ENCODE measurements at regions not wholly inside any gene's neighbourhood (a gene's known extent, or its start where the extent isn't known, plus 50 kb on each side); places are given as distances from the start of the nearest gene placed in this dataset.

DNA sequence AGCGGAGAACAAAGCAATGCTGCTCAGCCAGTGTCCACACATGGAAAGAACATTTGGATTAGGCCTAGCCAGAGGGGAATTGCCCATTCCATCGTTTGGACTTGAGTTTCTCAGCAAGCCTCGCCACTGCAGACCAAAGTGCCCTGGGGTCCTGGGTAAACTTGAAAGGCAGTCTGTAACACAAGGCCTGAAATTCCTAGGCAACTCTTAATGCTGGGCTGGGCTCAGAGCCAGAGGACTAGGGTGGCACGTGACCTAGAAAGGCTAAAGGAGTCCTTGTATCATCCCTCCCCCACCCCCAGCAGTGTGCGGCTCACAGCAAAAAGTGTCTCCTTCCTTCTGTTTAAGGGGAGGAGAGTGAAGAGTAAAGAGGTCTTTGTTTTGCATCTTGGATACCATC lies 210.4 kb upstream of the ARX start:
- DNase-seq (ENCODE audit: low read depth in 1 of 2, low spot score in 1 of 2) = no peak

DNA sequence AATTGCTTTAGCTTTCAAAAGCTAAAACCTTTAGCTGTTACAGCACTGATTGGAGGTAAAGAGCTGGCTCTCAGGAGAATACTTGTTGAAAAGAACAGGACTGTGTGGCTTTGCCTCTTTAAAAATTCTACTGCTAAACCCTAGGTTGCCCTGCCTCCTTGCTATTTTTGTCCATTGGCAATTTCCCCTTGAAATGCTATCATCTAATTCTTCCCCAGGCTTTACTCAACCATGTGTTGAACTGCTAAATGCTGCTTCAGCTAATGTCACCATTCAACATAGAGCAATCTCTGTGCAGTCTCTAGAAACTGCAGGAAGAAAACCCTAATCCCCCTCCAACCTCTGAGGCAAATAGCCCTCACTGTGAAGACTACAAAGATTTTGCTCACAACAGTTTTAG lies 203.7 kb upstream of the ARX start:
- no peak for DNase-seq (ENCODE audit: low read depth in 1 of 2, low spot score in 1 of 2)

DNA sequence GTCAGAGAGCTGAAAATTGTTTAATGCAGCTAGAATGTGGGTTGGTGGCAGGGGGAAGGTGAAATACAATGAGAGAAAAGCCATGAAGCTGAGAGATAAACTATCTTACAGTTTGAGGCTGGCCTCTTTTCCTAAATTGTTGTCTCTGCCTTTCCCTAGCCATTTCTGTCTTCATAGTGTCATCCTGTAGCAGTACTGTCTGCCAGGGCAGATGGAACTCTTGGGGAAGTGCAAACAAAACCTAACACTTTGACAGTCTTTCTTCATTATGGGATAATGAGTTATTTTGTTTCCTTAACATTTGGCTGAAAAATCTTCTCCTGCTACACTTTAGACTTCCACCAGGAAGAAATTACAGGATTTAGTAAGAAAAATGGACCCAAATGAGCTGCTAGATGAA lies 197.8 kb upstream of the ARX start:
- DNase-seq (ENCODE audit: low read depth in 1 of 2, low spot score in 1 of 2) = no peak

DNA sequence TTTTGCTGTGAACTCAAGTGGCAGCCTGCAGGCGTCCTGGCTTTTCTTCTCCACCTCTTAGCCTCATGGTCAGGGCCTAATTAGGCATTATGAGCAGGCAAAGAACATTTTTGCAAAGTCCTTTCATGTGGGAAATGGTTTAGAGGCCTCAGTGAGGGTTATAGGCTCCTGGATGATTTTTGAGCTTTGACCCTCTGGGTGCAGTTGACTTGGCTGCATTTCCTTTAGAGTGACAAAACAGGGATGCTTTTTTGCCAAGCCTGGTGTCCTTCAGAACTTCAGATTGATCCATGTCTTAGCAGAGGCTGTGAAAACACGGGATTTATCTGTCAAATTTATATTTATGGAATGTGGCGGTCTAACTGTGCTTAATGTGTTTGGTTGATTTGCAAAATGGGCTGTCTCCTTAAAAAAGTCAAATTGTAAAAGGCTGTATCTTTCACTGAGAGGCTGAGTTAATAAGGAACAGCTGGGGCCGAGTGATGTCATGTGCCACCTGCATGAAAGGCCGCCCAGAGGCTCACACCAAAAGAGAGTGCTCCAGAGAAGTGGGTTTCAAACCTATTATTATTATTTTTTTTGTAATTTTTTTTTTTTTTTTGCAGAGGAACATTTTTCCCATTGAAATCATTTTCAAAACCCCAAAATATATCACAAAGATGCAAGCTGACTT lies 192.2 kb upstream of the ARX start:
- no peak for DNase-seq (ENCODE audit: low read depth in 1 of 2, low spot score in 1 of 2)

DNA sequence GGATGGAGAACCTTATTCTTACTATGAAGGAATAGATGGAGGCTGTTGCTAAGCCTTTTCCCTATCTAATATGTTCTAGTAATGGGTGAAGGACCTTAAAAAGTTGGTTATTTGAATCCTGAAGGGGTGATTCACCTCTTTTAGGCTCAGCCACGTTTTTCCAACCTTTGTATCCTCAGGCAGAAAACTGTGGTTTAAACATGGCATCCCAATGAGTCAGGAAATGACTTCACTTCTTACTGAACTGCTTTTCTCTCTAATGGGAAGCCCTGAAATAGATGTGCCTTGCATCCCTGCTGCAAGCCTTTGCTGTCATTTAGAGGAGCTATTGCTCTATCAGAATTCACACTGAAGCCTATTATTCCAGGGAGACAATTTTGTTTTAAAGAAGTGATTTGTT lies 191.0 kb upstream of the ARX start:
- DNase-seq (ENCODE audit: low read depth in 1 of 2, low spot score in 1 of 2) = no peak

DNA sequence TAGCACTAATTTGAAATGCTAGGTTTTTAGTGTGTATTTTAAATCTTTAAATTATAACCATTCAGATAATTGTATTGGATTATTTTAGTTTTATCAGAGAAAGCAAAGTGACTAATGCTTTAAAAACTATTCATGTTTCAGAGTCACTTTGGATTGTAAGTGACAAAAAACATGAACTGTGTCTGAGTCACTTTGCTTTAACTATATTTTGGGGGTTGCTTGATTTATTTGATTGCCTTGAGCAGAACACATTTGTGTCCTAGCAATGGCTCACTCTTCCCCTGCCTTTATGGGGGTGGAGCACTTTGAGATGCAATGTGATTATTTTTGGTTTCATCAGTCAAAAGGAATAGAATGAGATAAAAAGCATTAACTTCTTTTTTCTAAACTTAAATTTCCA lies 188.4 kb upstream of the ARX start:
- no peak for DNase-seq (ENCODE audit: low read depth in 1 of 2, low spot score in 1 of 2)

DNA sequence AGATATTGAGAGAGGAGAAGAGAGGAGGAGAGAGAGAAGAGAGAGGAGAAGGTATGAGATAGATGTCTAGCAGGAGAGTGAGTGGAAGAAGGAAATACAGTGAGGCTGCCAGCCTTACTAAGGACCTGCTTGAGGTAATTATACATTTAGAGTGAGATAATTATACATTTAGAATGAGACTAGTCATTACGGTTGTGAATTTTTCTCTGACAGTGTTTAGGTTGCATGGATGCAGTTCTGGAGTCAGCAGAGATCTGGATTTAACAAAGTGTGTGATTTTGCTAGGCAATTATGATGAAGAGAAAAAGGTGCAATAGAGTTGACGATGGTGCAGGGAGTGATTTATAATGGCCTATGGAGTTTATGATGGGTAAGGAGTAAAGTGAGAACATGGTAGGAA lies 187.1 kb upstream of the ARX start:
- no peak for DNase-seq (ENCODE audit: low read depth in 1 of 2, low spot score in 1 of 2)

DNA sequence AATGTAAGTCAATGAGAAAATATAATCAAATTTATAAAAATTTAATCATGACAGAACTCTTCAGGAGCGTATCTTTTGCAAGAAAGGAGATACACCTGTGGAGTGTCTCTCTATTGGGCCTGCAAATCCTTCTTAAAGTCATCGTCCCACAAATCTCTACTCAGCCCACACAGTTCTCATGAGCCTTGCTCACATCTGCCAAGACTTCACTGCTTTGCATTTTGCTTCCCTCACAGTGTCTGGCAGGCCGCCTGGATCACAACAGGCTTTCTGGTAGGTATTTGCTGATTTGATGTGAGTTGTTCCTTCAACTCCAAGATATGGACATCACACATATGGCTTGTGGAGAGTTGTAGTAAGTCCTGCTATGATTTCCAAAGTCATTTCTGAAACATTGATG lies 183.1 kb upstream of the ARX start:
- no peak for DNase-seq (ENCODE audit: low read depth in 1 of 2, low spot score in 1 of 2)

DNA sequence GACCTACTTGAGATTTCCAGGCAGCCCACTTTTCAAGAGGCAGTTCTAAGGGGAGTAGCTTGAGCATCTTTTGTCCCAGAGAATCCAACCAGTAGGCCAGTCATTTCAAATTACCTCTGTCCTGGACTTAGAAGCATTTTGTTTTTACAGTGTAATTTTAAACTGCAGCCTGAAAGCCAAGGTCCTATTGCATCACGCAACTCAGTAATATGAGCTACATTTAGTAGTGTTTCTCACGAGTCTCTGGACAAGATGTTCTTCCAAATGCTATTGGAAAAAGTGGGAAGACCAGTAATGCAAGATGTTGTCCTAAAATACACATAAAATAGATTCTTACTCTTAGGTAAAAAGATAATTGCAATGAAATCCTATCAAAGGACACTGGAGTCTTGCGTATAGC lies 182.5 kb upstream of the ARX start:
- no peak for DNase-seq (ENCODE audit: low read depth in 1 of 2, low spot score in 1 of 2)

DNA sequence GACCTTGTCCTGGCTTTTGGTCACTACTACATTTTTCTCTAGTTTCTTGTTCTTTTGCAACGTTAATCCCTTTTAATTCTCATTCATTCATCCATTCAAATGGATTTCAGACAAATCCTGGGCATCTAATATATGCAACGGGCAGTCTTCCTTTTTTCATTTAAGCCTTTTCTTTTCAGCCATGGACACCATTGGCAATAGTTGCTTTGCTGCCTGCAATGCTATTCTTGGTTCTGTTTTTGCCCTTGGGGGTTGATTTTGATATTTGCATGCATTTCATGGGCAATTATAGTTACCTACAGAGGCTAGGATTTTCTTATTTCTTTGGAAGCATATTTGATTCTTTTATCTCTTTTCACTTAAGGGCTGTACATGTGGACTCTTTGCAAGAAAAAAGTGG lies 180.5 kb upstream of the ARX start:
- DNase-seq (ENCODE audit: low read depth in 1 of 2, low spot score in 1 of 2) = no peak

DNA sequence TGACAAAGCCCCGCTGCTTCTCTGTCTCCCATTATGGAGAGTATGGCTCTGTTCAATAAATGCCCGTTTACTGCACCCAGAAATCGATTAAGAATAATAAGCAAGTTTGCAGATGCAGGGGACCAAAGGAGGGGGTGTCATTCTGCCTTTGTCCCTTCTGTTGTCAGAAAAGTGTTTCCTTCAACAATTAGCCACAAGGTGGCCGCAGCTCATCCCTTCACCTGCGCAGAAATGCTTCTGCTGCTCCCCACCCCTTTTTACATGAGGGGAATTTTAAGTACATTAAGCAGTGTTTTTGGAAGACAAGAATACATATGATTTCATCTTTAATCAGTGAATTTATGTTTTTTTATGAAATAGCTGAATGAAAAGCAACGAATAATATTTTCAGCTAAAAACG lies 175.6 kb upstream of the ARX start:
- no peak for DNase-seq (ENCODE audit: low read depth in 1 of 2, low spot score in 1 of 2)

DNA sequence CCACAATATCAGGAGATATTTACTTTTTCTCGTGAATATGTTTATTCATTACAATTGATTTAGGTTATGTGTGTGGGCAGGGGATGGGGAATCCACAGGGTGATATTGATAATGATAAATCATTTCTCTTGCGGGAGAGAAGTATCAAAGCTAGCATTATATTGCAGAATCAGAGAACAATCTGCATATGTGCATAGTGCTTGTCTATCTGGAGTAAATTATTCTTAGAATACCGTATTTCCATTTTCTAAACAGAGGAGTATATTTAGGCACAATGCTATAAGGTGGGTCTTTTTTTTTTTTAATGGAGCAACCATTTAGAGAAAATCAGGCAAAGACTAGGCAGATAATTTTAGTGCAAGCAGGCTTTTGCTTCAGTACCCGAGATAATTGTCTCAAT lies 166.0 kb upstream of the ARX start:
- DNase-seq (ENCODE audit: low read depth in 1 of 2, low spot score in 1 of 2) = no peak

DNA sequence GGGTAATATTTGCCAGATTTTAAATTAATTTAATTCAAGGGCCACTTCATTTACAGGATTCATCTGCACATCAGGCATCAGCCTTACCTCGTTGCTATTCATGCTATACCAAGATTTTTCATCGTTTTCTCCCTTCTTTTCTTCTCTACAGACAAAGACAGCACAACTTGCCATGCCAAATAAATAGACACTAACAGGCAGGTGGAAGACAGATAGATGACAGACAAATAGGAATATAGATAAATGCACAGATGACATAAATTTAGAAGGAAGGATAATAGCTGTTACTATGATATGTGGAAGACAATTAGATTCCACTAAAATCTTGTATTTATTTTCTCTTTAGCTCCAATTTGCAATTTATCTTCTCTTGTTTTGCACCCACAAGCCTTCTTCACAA lies 164.5 kb upstream of the ARX start:
- DNase-seq (ENCODE audit: low read depth in 1 of 2, low spot score in 1 of 2) = no peak

DNA sequence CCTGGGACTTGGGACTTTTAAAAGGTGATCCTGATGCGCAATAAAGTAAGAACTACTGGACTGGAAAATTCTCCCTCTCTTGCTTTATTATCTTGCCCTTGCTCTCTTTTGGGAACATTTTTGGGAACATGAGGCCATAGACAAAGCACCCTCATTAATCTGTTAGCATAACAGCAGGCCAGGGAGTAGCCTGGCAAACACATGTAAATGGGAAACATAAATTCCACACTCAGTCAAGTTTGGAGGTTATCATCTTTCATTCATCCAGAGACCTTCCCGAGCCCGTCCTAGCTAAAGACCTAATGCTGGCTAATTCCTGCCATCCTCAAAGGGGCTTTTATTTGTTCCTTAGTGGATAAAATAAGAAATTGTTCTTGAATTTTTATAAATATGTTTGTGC lies 162.8 kb upstream of the ARX start:
- no peak for DNase-seq (ENCODE audit: low read depth in 1 of 2, low spot score in 1 of 2)

DNA sequence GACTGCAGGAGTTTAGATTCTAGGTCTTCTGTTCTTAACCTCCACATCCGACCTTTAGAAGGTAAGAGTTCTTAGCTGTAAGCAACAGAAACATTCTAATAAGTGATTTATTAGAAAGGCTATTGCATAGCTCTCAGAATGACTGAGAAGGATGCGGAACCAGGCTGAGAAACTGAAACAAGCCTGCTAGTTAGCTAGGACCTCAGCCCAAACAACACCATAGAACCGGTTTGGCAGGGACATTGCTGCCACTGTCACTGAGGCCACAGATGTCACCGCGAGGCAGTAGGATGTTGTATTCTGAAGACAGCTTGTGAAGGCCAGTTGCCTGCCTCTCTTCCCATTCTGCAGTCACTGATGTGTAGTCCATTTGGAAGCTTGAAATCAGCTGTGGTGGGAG lies 160.0 kb upstream of the ARX start:
- DNase-seq (ENCODE audit: low read depth in 1 of 2, low spot score in 1 of 2) = no peak

DNA sequence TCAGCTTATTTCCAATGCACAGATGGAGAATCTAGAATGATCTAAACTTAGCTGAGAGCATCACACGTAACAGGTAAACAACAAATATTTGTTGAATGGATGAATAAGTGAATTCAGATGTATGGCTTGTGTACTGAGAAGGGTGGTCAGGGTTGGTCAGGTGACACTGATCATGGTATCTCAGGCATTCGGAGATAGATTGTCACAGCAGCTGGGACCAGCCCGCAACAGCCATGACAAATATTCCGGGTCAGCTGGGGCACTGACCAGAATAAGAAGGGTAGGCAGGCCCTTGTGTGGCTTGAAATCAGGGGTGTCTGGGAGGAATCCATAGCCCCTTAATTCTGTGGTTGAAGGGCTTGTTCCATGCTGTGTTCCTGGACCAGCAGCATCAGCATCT lies 159.4 kb upstream of the ARX start:
- DNase-seq (ENCODE audit: low read depth in 1 of 2, low spot score in 1 of 2) = no peak

DNA sequence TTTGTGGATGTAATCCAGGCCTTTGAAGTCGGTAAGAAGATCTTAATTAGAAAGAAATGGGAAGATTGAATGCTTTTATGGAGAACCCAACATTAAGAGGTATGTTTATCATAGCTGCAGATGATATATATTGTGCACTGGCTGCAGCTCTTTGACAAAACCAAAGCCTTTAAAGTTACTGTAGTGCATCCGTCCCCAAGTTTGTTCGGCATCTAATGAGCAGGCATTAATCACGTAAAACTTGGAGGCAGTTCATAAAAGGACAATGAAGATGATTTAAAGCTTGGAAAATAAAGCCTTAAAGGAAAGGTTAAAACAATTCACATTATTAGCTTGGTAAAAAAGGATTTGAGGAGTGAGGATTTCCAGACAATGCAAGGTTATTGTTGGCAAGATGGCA lies 150.8 kb upstream of the ARX start:
- no peak for DNase-seq (ENCODE audit: low read depth in 1 of 2, low spot score in 1 of 2)

DNA sequence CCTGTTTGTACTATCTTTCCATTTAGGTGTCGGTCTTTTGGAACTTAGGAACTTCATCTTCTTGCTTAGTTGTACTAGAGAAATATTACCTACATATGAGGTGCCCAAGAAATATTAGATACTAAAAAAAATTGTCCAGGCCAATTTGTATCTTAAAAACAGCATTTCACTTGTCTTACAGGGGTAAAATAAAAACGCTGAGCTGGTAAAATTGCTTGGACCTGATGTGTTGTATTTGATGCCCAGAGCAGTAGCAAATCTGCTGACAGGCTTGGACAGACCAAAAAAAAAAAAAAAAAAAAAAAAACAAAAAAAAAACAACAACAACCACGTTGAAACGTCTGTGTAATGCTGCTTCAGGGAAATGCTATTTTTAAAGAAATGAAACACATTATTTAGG lies 150.4 kb upstream of the ARX start:
- no peak for DNase-seq (ENCODE audit: low read depth in 1 of 2, low spot score in 1 of 2)

DNA sequence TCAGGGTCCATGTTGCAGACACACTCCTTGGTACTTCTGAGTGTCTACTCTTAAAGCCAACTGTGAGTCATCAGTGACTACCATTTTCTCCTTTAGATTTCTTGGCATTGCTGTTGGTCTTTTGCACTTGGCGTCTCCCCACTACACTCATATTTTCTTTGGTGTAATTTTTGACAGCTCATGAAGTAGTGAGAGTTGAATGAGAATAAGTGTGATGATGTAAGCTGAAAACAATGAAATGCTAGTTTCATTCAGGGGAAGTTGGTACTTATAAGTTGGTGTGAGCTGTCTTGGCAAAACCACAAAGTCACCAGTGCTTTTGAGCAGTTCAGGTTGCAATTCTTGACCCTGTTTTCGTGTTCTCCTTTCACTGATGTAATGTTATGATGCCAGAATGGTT lies 142.9 kb upstream of the ARX start:
- no peak for DNase-seq (ENCODE audit: low read depth in 1 of 2, low spot score in 1 of 2)

DNA sequence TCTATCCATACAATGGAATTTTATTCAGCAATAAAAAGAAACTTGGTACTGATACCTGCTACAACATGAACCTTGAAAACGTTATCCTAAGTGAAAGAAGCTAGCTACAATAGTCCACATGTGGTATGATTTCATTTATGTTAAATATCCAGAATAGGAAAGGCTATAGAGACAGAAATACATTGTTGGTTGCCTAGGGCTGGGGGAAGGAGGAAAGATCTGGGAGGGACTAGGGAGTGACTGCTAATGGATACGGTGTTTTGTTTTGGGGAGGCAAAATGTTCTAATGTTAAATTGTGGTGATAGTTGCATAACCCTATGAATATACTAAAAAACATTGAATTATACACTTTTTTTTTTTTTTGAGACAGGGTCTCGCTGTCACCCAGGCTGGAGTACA lies 141.1 kb upstream of the ARX start:
- no peak for DNase-seq (ENCODE audit: low read depth in 1 of 2, low spot score in 1 of 2)

DNA sequence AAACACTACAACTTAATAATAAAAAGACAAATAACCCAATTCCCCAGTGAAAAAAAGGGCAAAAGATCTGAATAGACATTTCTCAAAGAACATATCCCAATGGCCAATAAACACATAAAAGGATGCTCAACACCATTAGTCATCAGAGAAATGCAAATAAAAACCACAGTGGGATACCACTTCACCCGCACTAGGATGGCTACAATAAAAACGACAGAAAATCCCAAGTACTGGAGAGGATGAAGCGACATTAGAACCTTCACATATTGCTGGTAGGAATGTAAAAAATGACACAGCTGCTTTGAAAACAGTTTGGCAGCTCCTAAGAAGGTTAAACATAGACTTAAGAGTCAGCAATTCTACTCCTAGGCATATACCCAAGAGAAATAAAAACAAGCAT lies 140.6 kb upstream of the ARX start:
- DNase-seq (ENCODE audit: low read depth in 1 of 2, low spot score in 1 of 2) = no peak

DNA sequence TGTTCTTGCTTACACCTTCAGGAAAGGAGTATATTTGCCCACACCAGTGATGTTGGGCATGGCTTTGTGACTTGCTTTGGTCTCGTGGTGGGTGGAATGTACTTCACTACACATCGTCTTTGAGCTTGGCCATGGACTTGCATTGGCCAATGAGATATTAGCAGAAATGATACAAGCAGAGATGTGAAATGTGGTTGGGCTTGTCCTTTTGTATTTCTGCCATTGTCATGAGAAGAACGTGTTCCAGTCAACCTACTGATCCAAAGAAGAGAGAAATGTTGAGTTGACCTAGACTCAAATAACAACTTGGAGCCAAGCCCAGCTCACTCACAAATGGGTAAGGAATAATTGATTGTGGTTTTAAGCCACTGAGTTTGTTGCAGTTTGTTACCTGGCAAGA lies 138.4 kb upstream of the ARX start:
- no peak for DNase-seq (ENCODE audit: low read depth in 1 of 2, low spot score in 1 of 2)

DNA sequence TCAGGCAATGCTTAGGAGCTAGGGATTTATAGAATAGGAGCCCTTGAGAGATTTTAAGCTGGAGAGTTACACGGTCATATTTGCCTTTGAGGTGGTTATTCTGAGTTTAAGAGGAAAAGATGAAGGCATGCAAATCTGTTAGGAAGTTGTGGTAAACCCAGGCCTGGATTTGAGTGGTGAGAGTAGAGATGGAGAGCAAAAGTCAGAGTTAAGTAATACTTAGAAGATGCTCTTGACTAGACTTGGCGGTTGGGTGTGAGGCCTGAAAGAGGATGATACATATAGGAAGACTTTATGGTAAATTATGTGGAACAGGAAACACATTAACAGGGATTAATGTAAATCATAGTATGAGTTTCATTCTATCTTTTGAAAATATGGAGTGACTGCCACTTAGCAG lies 136.0 kb upstream of the ARX start:
- no peak for DNase-seq (ENCODE audit: low read depth in 1 of 2, low spot score in 1 of 2)
